ENCODE measurements at regions not wholly inside any gene's neighbourhood (a gene's known extent, or its start where the extent isn't known, plus 50 kb on each side); places are given as distances from the start of the nearest gene placed in this dataset.

- H3K27me3 ChIP-seq (ENCODE audit: control insufficient read depth in 2 of 2, insufficient read depth in 2 of 2, low read length in 2 of 2) = no peaks in the 10 kb centered on the region
- H3K36me3 ChIP-seq (ENCODE audit: control insufficient read depth in 2 of 2, insufficient read depth in 2 of 2, low read length in 2 of 2) = no peaks in the 10 kb centered on the region
- no peaks in the 10 kb centered on the region for H3K4me1 ChIP-seq (ENCODE audit: control insufficient read depth in 2 of 2, insufficient read depth in 2 of 2, low read length in 2 of 2)
- no peak overlapping the region for H3K27ac ChIP-seq (ENCODE audit: low read depth in 2 of 2, low read length in 2 of 2)
- no peak overlapping the region for H3K9ac ChIP-seq (ENCODE audit: low read depth in 1 of 2, low read length in 2 of 2)
- no peaks in the 10 kb centered on the region for H3K9me3 ChIP-seq (ENCODE audit: control insufficient read depth in 2 of 2, low read length in 2 of 2)
- H3K4me3 ChIP-seq (ENCODE audit: low read length in 2 of 2) = no peak overlapping the region
These were observed 131.3 kb upstream of the GPC1 start for GRCh38 chr2:240303896-240304745.

GRCh38 chr2:240304746-240305161, 130.7 kb upstream of the GPC1 start:
- Histone ChIP-seq H3K36me3 (ENCODE audit: control insufficient read depth in 2 of 2, insufficient read depth in 2 of 2, low read length in 2 of 2) (no peaks in the 10 kb centered on the region), H3K9me3 (ENCODE audit: control insufficient read depth in 2 of 2, low read length in 2 of 2) (no peaks in the 10 kb centered on the region), H3K9ac (ENCODE audit: low read depth in 1 of 2, low read length in 2 of 2) (no peak overlapping the region), H3K4me3 (ENCODE audit: low read length in 2 of 2) (no peak overlapping the region), H3K27ac (ENCODE audit: low read depth in 2 of 2, low read length in 2 of 2) (no peak overlapping the region), H3K27me3 (ENCODE audit: control insufficient read depth in 2 of 2, insufficient read depth in 2 of 2, low read length in 2 of 2) (no peaks in the 10 kb centered on the region), H3K4me1 (ENCODE audit: control insufficient read depth in 2 of 2, insufficient read depth in 2 of 2, low read length in 2 of 2) (no peaks in the 10 kb centered on the region)

- H3K27me3 ChIP-seq (ENCODE audit: control insufficient read depth in 2 of 2, insufficient read depth in 2 of 2, low read length in 2 of 2) = no peaks in the 10 kb centered on the region
- no peak overlapping the region for H3K4me3 ChIP-seq (ENCODE audit: low read length in 2 of 2)
- H3K4me1 ChIP-seq (ENCODE audit: control insufficient read depth in 2 of 2, insufficient read depth in 2 of 2, low read length in 2 of 2) = no peaks in the 10 kb centered on the region
- H3K36me3 ChIP-seq (ENCODE audit: control insufficient read depth in 2 of 2, insufficient read depth in 2 of 2, low read length in 2 of 2) = no peaks in the 10 kb centered on the region
- H3K9me3 ChIP-seq (ENCODE audit: control insufficient read depth in 2 of 2, low read length in 2 of 2) = no peaks in the 10 kb centered on the region
- no peak overlapping the region for H3K9ac ChIP-seq (ENCODE audit: low read depth in 1 of 2, low read length in 2 of 2)
- no peak overlapping the region for H3K27ac ChIP-seq (ENCODE audit: low read depth in 2 of 2, low read length in 2 of 2)
These were observed 130.0 kb upstream of the GPC1 start for GRCh38 chr2:240305369-240305962.

- Histone ChIP-seq H3K9me3 (ENCODE audit: control insufficient read depth in 2 of 2, low read length in 2 of 2) (no peaks in the 10 kb centered on the region), H3K27me3 (ENCODE audit: control insufficient read depth in 2 of 2, insufficient read depth in 2 of 2, low read length in 2 of 2) (no peaks in the 10 kb centered on the region), H3K27ac (ENCODE audit: low read depth in 2 of 2, low read length in 2 of 2) (no peak overlapping the region), H3K4me3 (ENCODE audit: low read length in 2 of 2) (no peak overlapping the region), H3K4me1 (ENCODE audit: control insufficient read depth in 2 of 2, insufficient read depth in 2 of 2, low read length in 2 of 2) (no peaks in the 10 kb centered on the region), H3K36me3 (ENCODE audit: control insufficient read depth in 2 of 2, insufficient read depth in 2 of 2, low read length in 2 of 2) (no peaks in the 10 kb centered on the region), H3K9ac (ENCODE audit: low read depth in 1 of 2, low read length in 2 of 2) (no peak overlapping the region)
These were observed 129.3 kb upstream of the GPC1 start for GRCh38 chr2:240306185-240306584.

- Histone ChIP-seq H3K36me3 (ENCODE audit: control insufficient read depth in 2 of 2, insufficient read depth in 2 of 2, low read length in 2 of 2) (no peaks in the 10 kb centered on the region), H3K27me3 (ENCODE audit: control insufficient read depth in 2 of 2, insufficient read depth in 2 of 2, low read length in 2 of 2) (no peaks in the 10 kb centered on the region), H3K27ac (ENCODE audit: low read depth in 2 of 2, low read length in 2 of 2) (no peak overlapping the region), H3K4me3 (ENCODE audit: low read length in 2 of 2) (no peak overlapping the region), H3K9me3 (ENCODE audit: control insufficient read depth in 2 of 2, low read length in 2 of 2) (no peaks in the 10 kb centered on the region), H3K4me1 (ENCODE audit: control insufficient read depth in 2 of 2, insufficient read depth in 2 of 2, low read length in 2 of 2) (no peaks in the 10 kb centered on the region), H3K9ac (ENCODE audit: low read depth in 1 of 2, low read length in 2 of 2) (no peak overlapping the region)
These were observed 127.3 kb upstream of the GPC1 start for GRCh38 chr2:240308111-240308651.

GRCh38 chr2:240309214-240309613, 126.2 kb upstream of the GPC1 start:
- no peak overlapping the region for H3K27ac ChIP-seq (ENCODE audit: low read depth in 2 of 2, low read length in 2 of 2)
- no peak overlapping the region for H3K4me3 ChIP-seq (ENCODE audit: low read length in 2 of 2)
- no peaks in the 10 kb centered on the region for H3K4me1 ChIP-seq (ENCODE audit: control insufficient read depth in 2 of 2, insufficient read depth in 2 of 2, low read length in 2 of 2)
- no peaks in the 10 kb centered on the region for H3K36me3 ChIP-seq (ENCODE audit: control insufficient read depth in 2 of 2, insufficient read depth in 2 of 2, low read length in 2 of 2)
- H3K9me3 ChIP-seq (ENCODE audit: control insufficient read depth in 2 of 2, low read length in 2 of 2) = no peaks in the 10 kb centered on the region
- H3K27me3 ChIP-seq (ENCODE audit: control insufficient read depth in 2 of 2, insufficient read depth in 2 of 2, low read length in 2 of 2) = no peaks in the 10 kb centered on the region
- no peak overlapping the region for H3K9ac ChIP-seq (ENCODE audit: low read depth in 1 of 2, low read length in 2 of 2)

- Histone ChIP-seq H3K4me1 (ENCODE audit: control insufficient read depth in 2 of 2, insufficient read depth in 2 of 2, low read length in 2 of 2) (no peaks in the 10 kb centered on the region), H3K9ac (ENCODE audit: low read depth in 1 of 2, low read length in 2 of 2) (no peak overlapping the region), H3K36me3 (ENCODE audit: control insufficient read depth in 2 of 2, insufficient read depth in 2 of 2, low read length in 2 of 2) (no peaks in the 10 kb centered on the region), H3K27ac (ENCODE audit: low read depth in 2 of 2, low read length in 2 of 2) (no peak overlapping the region), H3K27me3 (ENCODE audit: control insufficient read depth in 2 of 2, insufficient read depth in 2 of 2, low read length in 2 of 2) (no peaks in the 10 kb centered on the region), H3K4me3 (ENCODE audit: low read length in 2 of 2) (no peak overlapping the region), H3K9me3 (ENCODE audit: control insufficient read depth in 2 of 2, low read length in 2 of 2) (no peaks in the 10 kb centered on the region)
These were observed 125.3 kb upstream of the GPC1 start for GRCh38 chr2:240310201-240310600.

GRCh38 chr2:240310645-240311044, 124.8 kb upstream of the GPC1 start:
- H3K4me3 ChIP-seq (ENCODE audit: low read length in 2 of 2) = no peak overlapping the region
- H3K4me1 ChIP-seq (ENCODE audit: control insufficient read depth in 2 of 2, insufficient read depth in 2 of 2, low read length in 2 of 2) = no peaks in the 10 kb centered on the region
- no peak overlapping the region for H3K9ac ChIP-seq (ENCODE audit: low read depth in 1 of 2, low read length in 2 of 2)
- H3K27ac ChIP-seq (ENCODE audit: low read depth in 2 of 2, low read length in 2 of 2) = no peak overlapping the region
- no peaks in the 10 kb centered on the region for H3K27me3 ChIP-seq (ENCODE audit: control insufficient read depth in 2 of 2, insufficient read depth in 2 of 2, low read length in 2 of 2)
- no peaks in the 10 kb centered on the region for H3K9me3 ChIP-seq (ENCODE audit: control insufficient read depth in 2 of 2, low read length in 2 of 2)
- H3K36me3 ChIP-seq (ENCODE audit: control insufficient read depth in 2 of 2, insufficient read depth in 2 of 2, low read length in 2 of 2) = no peaks in the 10 kb centered on the region

GRCh38 chr2:240311821-240312220, 123.6 kb upstream of the GPC1 start:
- Histone ChIP-seq H3K4me3 (ENCODE audit: low read length in 2 of 2) (no peak overlapping the region), H3K36me3 (ENCODE audit: control insufficient read depth in 2 of 2, insufficient read depth in 2 of 2, low read length in 2 of 2) (no peaks in the 10 kb centered on the region), H3K27me3 (ENCODE audit: control insufficient read depth in 2 of 2, insufficient read depth in 2 of 2, low read length in 2 of 2) (no peaks in the 10 kb centered on the region), H3K4me1 (ENCODE audit: control insufficient read depth in 2 of 2, insufficient read depth in 2 of 2, low read length in 2 of 2) (no peaks in the 10 kb centered on the region), H3K9me3 (ENCODE audit: control insufficient read depth in 2 of 2, low read length in 2 of 2) (no peaks in the 10 kb centered on the region), H3K27ac (ENCODE audit: low read depth in 2 of 2, low read length in 2 of 2) (no peak overlapping the region), H3K9ac (ENCODE audit: low read depth in 1 of 2, low read length in 2 of 2) (no peak overlapping the region)

- no peak overlapping the region for H3K9ac ChIP-seq (ENCODE audit: low read depth in 1 of 2, low read length in 2 of 2)
- no peak overlapping the region for H3K27ac ChIP-seq (ENCODE audit: low read depth in 2 of 2, low read length in 2 of 2)
- H3K9me3 ChIP-seq (ENCODE audit: control insufficient read depth in 2 of 2, low read length in 2 of 2) = no peaks in the 10 kb centered on the region
- no peaks in the 10 kb centered on the region for H3K27me3 ChIP-seq (ENCODE audit: control insufficient read depth in 2 of 2, insufficient read depth in 2 of 2, low read length in 2 of 2)
- H3K4me1 ChIP-seq (ENCODE audit: control insufficient read depth in 2 of 2, insufficient read depth in 2 of 2, low read length in 2 of 2) = no peaks in the 10 kb centered on the region
- no peak overlapping the region for H3K4me3 ChIP-seq (ENCODE audit: low read length in 2 of 2)
- no peaks in the 10 kb centered on the region for H3K36me3 ChIP-seq (ENCODE audit: control insufficient read depth in 2 of 2, insufficient read depth in 2 of 2, low read length in 2 of 2)
These were observed 116.1 kb upstream of the GPC1 start for GRCh38 chr2:240319221-240319854.

All from mucosa of rectum (tissue), 2 donors.